ENCODE measurements at regions not wholly inside any gene's neighbourhood (a gene's known extent, or its start where the extent isn't known, plus 50 kb on each side); places are given as distances from the start of the nearest gene placed in this dataset.

DNA sequence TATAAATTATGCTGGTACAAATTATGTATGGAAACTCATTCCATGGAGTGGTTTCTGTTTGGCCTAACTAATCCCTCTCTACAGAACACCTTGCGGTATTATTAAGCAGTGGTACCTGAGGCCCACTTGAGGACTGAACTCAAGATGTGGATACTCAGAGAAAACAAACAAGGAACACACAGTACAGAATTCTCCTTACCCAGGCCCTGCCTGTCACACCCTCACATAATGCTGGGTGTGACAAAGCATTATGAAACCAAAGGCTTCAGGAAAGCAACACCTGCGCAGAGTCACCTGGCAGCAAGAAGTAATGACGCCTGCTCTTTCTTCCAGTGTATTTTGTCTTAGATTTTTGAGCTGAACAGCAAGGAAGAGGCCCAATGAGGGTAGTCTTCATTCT is 264.7 kb downstream of the PAX3 start:
- TF ChIP-seq CBX3 (IDR thresholded peaks at IDR 0.05; ENCODE audit: low read depth) (no peak), CEBPB (IDR thresholded peaks at IDR 0.05; ENCODE audit: low read depth) (no peak), POLR2AphosphoS5 (IDR thresholded peaks at IDR 0.05; ENCODE audit: low read depth, low read length) (no peak), SRF (IDR thresholded peaks at IDR 0.05; ENCODE audit: low read depth) (no peak), EZH2 (IDR thresholded peaks at IDR 0.05) (no peak), POLR2A (IDR thresholded peaks at IDR 0.05; ENCODE audit: borderline replicate concordance, extremely low read depth, insufficient read depth, insufficient read length) (no peak), MAX (IDR thresholded peaks at IDR 0.05) (no peak), EZH2phosphoT487 (IDR thresholded peaks at IDR 0.05; ENCODE audit: borderline replicate concordance) (no peak), YY1 (IDR thresholded peaks at IDR 0.05; ENCODE audit: extremely low read depth, insufficient replicate concordance, low read depth, low read length) (no peak)
- TF ChIP-seq, protein P1, sequence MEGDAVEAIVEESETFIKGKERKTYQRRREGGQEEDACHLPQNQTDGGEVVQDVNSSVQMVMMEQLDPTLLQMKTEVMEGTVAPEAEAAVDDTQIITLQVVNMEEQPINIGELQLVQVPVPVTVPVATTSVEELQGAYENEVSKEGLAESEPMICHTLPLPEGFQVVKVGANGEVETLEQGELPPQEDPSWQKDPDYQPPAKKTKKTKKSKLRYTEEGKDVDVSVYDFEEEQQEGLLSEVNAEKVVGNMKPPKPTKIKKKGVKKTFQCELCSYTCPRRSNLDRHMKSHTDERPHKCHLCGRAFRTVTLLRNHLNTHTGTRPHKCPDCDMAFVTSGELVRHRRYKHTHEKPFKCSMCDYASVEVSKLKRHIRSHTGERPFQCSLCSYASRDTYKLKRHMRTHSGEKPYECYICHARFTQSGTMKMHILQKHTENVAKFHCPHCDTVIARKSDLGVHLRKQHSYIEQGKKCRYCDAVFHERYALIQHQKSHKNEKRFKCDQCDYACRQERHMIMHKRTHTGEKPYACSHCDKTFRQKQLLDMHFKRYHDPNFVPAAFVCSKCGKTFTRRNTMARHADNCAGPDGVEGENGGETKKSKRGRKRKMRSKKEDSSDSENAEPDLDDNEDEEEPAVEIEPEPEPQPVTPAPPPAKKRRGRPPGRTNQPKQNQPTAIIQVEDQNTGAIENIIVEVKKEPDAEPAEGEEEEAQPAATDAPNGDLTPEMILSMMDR (IDR thresholded peaks at IDR 0.05 in 2 of 3, conservative IDR thresholded peaks at IDR 0.05 in 1 of 3; ENCODE audit: borderline replicate concordance in 1 of 3, insufficient read depth in 1 of 3, low read depth in 2 of 3, low read length in 2 of 3): no peak
- TF ChIP-seq, protein P2, sequence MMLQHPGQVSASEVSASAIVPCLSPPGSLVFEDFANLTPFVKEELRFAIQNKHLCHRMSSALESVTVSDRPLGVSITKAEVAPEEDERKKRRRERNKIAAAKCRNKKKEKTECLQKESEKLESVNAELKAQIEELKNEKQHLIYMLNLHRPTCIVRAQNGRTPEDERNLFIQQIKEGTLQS (IDR thresholded peaks at IDR 0.05): no peak

Measured in HCT116 (cell line).